Mammary epithelial cell (primary cell): ENCODE measurements at regions not wholly inside any gene's neighbourhood (a gene's known extent, or its start where the extent isn't known, plus 50 kb on each side); places are given as distances from the start of the nearest gene placed in this dataset.

Source experiments
- EZH2 ChIP-seq: IDR thresholded peaks from 2 replicates; pipeline ENCODE4 v1.6.1; 2012; ENCODE audit warnings: low read length, inconsistent platforms, borderline replicate concordance
- TF ChIP-seq, protein P1 (sequence below), 2 donors: IDR thresholded peaks in 1 of 2; conservative IDR thresholded peaks in 1 of 2; 2 replicates each; pipeline ENCODE4 v1.5.1; 2011 to 2012; ENCODE audit warnings: inconsistent platforms in 2 of 2, low read length in 2 of 2, mild to moderate bottlenecking in 2 of 2, control low read depth in 1 of 2, low read depth in 1 of 2; ENCODE audit not compliant: insufficient read depth in 1 of 2; ENCODE audit errors: extremely low read depth in 1 of 2

- TF ChIP-seq EZH2 = no peak
- TF ChIP-seq, protein P1, sequence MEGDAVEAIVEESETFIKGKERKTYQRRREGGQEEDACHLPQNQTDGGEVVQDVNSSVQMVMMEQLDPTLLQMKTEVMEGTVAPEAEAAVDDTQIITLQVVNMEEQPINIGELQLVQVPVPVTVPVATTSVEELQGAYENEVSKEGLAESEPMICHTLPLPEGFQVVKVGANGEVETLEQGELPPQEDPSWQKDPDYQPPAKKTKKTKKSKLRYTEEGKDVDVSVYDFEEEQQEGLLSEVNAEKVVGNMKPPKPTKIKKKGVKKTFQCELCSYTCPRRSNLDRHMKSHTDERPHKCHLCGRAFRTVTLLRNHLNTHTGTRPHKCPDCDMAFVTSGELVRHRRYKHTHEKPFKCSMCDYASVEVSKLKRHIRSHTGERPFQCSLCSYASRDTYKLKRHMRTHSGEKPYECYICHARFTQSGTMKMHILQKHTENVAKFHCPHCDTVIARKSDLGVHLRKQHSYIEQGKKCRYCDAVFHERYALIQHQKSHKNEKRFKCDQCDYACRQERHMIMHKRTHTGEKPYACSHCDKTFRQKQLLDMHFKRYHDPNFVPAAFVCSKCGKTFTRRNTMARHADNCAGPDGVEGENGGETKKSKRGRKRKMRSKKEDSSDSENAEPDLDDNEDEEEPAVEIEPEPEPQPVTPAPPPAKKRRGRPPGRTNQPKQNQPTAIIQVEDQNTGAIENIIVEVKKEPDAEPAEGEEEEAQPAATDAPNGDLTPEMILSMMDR (conservative IDR thresholded peaks at IDR 0.05 in 1 of 2, IDR thresholded peaks at IDR 0.05 in 1 of 2; ENCODE audit: extremely low read depth in 1 of 2, insufficient read depth in 1 of 2, low read depth in 1 of 2, low read length in 2 of 2) = no peak
These were observed 409.3 kb upstream of the NWD2 start for GRCh38 chr4:36835246-36835645.
